K562 (cell line): ENCODE measurements at regions not wholly inside any gene's neighbourhood (a gene's known extent, or its start where the extent isn't known, plus 50 kb on each side); places are given as distances from the start of the nearest gene placed in this dataset.

Experiments
- ATAC-seq: fragments of 200-7000 bp; cut with Tn5 transposase; 3 replicates; pipeline ENCODE4 v1.9.1; 2020; ENCODE audit warnings: moderate library complexity
- BruUV-seq: library from RNA; stranded (reverse); fragments of 400-500 nt; replicated peaks from 2 replicates; lab custom pipeline; 2021; lab: Mats Ljungman, UMichigan
- CTCF ChIA-PET: fragments of 300-600 bp; formaldehyde crosslinking; extraction: SDS; loops from one replicate; lab custom pipeline; 2021; ENCODE audit warnings: low intra/inter-chr PET ratio; lab: Yijun Ruan, JAX
- POLR2A ChIA-PET: fragments of 300-600, 350-650 bp; sonication (Branson Sonifier 250); formaldehyde crosslinking; extraction: SDS; loops from one replicate; lab custom pipeline; 2021; ENCODE audit warnings: antibody characterized with exemption, inconsistent platforms; lab: Yijun Ruan, JAX
- DNase-seq, 4 experiments: peaks; one replicate each; pipeline versions ENCODE4 v3.0.0 to v3.0.0-alpha.2; 2011 to 2018; ENCODE audit warnings: low spot score in 3 of 4, mixed read lengths in 3 of 4; ENCODE audit errors: extremely low read depth in 1 of 4
- FAIRE-seq: peaks from 2 replicates; lab custom pipeline; 2011; peaks lifted over from hg19 to GRCh38; lab: Jason Lieb, UNC
- H2AFZ ChIP-seq: 2 replicates; pipeline ENCODE4 v1.6.0; 2011; ENCODE audit warnings: low read depth, low read length, control low read depth, inconsistent platforms
- H3K27ac ChIP-seq: fragments of 200-600 bp; 3 replicates; pipeline ENCODE4 v1.8.0; 2011; ENCODE audit warnings: low read depth, mild to moderate bottlenecking, control low read depth, inconsistent platforms, low read length, moderate library complexity, mixed read lengths; ENCODE audit errors: extremely low read depth
- H3K27me3 ChIP-seq, 2 experiments: fragments of 300-600 bp in 1 of 2; 2 replicates in 1 of 2; 3 replicates in 1 of 2; pipeline versions ENCODE4 v1.6.0 to v1.8.0; 2011; ENCODE audit warnings: inconsistent platforms in 2 of 2, low read length in 2 of 2, mild to moderate bottlenecking in 1 of 2, mixed read lengths in 1 of 2, moderate library complexity in 1 of 2; ENCODE audit not compliant: control insufficient read depth in 2 of 2, insufficient read depth in 2 of 2
- H3K36me3 ChIP-seq: fragments of 300-600 bp; 3 replicates; pipeline ENCODE4 v1.8.0; 2011; ENCODE audit warnings: mild to moderate bottlenecking, low read length, inconsistent platforms; ENCODE audit not compliant: control insufficient read depth, insufficient read depth
- H3K4me1 ChIP-seq, 2 experiments: fragments of 200-600 bp in 1 of 2; replicated peaks in 1 of 2; 2 replicates in 1 of 2; 3 replicates in 1 of 2; pipeline versions ENCODE4 v1.5.1 to v1.8.0; 2011; ENCODE audit warnings: inconsistent platforms in 2 of 2, low read length in 2 of 2, mild to moderate bottlenecking in 1 of 2, mixed read lengths in 1 of 2, moderate library complexity in 1 of 2; ENCODE audit not compliant: control insufficient read depth in 2 of 2, insufficient read depth in 2 of 2
- H3K4me2 ChIP-seq: 2 replicates; pipeline ENCODE4 v1.6.1; 2011; ENCODE audit warnings: low read length, control low read depth, inconsistent platforms, mixed read lengths; ENCODE audit not compliant: insufficient read depth
- H3K4me3 ChIP-seq: fragments of 200-600 bp; sonication (generic), shearing (Covaris generic); 2 replicates; pipeline ENCODE4 v1.5.1; 2016; ENCODE audit warnings: control low read depth, inconsistent platforms
- H3K79me2 ChIP-seq: fragments of 200-600 bp; 3 replicates; pipeline ENCODE4 v1.8.0; 2011; ENCODE audit warnings: low read length, inconsistent platforms; ENCODE audit not compliant: control insufficient read depth, insufficient read depth
- H3K9ac ChIP-seq, 2 experiments: 2 replicates each; pipeline versions ENCODE4 v1.6.0 to v1.6.1; 2011; ENCODE audit warnings: low read depth in 2 of 2, low read length in 2 of 2, control low read depth in 1 of 2, inconsistent platforms in 1 of 2, mild to moderate bottlenecking in 1 of 2, mixed read lengths in 1 of 2; ENCODE audit not compliant: insufficient read depth in 1 of 2
- H3K9me1 ChIP-seq: one replicate; pipeline ENCODE4 v1.6.0; 2011; ENCODE audit warnings: inconsistent platforms, mild to moderate bottlenecking, low read length, moderate library complexity; ENCODE audit not compliant: control insufficient read depth, insufficient read depth
- H3K9me3 ChIP-seq: replicated peaks from 2 replicates; pipeline ENCODE4 v1.5.1; 2011; ENCODE audit warnings: low read depth, low read length, inconsistent platforms; ENCODE audit not compliant: control insufficient read depth, insufficient read depth
- H4K20me1 ChIP-seq: replicated peaks from 2 replicates; pipeline ENCODE4 v1.6.1; 2011; ENCODE audit warnings: low read length, inconsistent platforms, mixed read lengths; ENCODE audit not compliant: control insufficient read depth, insufficient read depth
- HNRNPK ChIP-seq: fragments of 200-400 bp; formaldehyde crosslinking; IDR thresholded peaks from one replicate; pipeline ENCODE4 v1.6.1; 2018; ENCODE audit warnings: mild to moderate bottlenecking, low read depth, low read length; ENCODE audit not compliant: poor library complexity, severe bottlenecking
- PHB2 ChIP-seq: fragments of 450-650 bp; IDR thresholded peaks from 2 replicates; pipeline ENCODE4 v1.6.1; 2017; ENCODE audit warnings: low read depth
- WGBS: fragments of 100-300 bp; shearing (Covaris generic); methylation state at CpG from one replicate; pipeline ENCODE4 v1.1.6; 2016; ENCODE audit warnings: low coverage, mixed read lengths; ENCODE audit not compliant: insufficient coverage; ENCODE audit errors: missing lambda C conversion rate; 5-methylcytosine and 5-hydroxymethylcytosine counted together
- in situ Hi-C: fragments of 300-500 bp; cut with MboI; formaldehyde crosslinking; loops from 4 replicates; pipeline ENCODE4 v1.15.0; 2018; ENCODE audit warnings: inconsistent platforms, mixed read lengths
- intact Hi-C: fragments of 100-400 bp; cut with micrococcal nuclease; formaldehyde crosslinking; loops from 2 replicates; pipeline ENCODE4 v1.14.2; 2022
- TF ChIP-seq, protein P1 (sequence below): fragments of 450-650 bp; IDR thresholded peaks from 2 replicates; pipeline ENCODE4 v1.6.1; 2018; ENCODE audit not compliant: partially characterized antibody

DNA sequence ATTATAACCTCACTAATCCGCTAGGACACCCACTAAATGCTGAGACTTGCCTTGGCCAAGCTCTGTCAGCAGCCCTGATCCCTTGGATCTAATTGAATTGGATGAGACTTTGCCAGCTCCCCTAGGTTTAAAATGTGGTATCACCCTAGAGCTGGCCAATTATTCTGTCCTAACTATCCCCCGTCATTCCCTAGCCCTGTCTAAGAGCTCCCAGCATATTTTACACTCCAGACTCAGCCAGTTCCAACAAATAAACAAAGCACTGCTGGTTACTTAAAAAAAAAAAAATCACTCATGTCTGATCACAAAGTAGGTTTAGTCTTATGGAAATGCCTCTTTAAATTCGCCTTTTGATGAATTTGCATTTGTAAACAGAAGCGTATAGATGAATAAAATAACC, 147.9 kb upstream of the EGR2 start:
- WGBS = 2% methylated on average over 4 of the region's 4 CpGs
- no peaks in the 10 kb centered on the region for H3K9me1 ChIP-seq
- no peak overlapping the region for H2AFZ ChIP-seq
- in situ Hi-C loops = no loop called here
- no peaks in the 10 kb centered on the region for H3K27me3 ChIP-seq
- intact Hi-C loops = no loop called here
- H3K4me3 ChIP-seq = no peak overlapping the region
- DNase-seq (no peak), FAIRE-seq (no peak), ATAC-seq (no peak)
- ChIA-PET POLR2A (no interaction called here), CTCF (no interaction called here)
- no peak for TF ChIP-seq HNRNPK
- TF ChIP-seq, protein P1, sequence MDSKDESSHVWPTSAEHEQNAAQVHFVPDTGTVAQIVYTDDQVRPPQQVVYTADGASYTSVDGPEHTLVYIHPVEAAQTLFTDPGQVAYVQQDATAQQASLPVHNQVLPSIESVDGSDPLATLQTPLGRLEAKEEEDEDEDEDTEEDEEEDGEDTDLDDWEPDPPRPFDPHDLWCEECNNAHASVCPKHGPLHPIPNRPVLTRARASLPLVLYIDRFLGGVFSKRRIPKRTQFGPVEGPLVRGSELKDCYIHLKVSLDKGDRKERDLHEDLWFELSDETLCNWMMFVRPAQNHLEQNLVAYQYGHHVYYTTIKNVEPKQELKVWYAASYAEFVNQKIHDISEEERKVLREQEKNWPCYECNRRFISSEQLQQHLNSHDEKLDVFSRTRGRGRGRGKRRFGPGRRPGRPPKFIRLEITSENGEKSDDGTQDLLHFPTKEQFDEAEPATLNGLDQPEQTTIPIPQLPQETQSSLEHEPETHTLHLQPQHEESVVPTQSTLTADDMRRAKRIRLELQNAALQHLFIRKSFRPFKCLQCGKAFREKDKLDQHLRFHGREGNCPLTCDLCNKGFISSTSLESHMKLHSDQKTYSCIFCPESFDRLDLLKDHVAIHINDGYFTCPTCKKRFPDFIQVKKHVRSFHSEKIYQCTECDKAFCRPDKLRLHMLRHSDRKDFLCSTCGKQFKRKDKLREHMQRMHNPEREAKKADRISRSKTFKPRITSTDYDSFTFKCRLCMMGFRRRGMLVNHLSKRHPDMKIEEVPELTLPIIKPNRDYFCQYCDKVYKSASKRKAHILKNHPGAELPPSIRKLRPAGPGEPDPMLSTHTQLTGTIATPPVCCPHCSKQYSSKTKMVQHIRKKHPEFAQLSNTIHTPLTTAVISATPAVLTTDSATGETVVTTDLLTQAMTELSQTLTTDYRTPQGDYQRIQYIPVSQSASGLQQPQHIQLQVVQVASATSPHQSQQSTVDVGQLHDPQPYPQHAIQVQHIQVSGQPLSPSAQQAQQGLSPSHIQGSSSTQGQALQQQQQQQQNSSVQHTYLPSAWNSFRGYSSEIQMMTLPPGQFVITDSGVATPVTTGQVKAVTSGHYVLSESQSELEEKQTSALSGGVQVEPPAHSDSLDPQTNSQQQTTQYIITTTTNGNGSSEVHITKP = peak; percentile 44
- no peak for TF ChIP-seq PHB2
- H3K36me3 ChIP-seq = no peaks in the 10 kb centered on the region
- no peak overlapping the region for H3K9ac ChIP-seq
- no peak overlapping the region for H3K4me2 ChIP-seq
- BruUV-seq = no TSS peak
- no peaks in the 10 kb centered on the region for H3K4me1 ChIP-seq
- no peaks in the 10 kb centered on the region for H3K79me2 ChIP-seq
- no peaks in the 10 kb centered on the region for H4K20me1 ChIP-seq
- H3K9me3 ChIP-seq = no peaks in the 10 kb centered on the region
- no peak overlapping the region for H3K27ac ChIP-seq
